ENCODE measurements at regions not wholly inside any gene's neighbourhood (a gene's known extent, or its start where the extent isn't known, plus 50 kb on each side); places are given as distances from the start of the nearest gene placed in this dataset.

DNA sequence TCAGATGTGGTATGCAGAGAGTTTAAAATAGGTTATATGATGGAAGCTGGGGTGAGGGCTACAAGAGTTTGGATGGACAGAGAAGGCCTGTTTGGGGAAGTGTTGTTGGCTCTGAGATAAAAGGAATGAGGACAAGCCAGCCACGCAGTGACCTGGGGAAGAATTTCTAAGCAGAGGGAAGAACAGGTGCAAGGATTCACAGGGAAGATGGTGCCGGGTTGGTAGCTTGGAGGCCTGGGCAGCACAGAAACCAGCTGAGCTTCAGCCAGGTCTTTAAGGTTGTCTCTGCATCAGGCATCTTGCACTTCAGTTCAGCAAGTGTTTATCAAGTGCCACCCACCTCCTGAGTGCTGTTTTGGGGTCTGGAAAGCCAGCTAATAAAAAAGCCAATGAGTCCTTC lies 1163.7 kb downstream of the AACS start:
- Histone ChIP-seq H3K36me3 (no peaks in the 10 kb centered on the region), H3K4me1 (ENCODE audit: low read depth) (no peaks in the 10 kb centered on the region), H3K4me3 (no peak overlapping the region), H3K9me3 (ENCODE audit: low read depth) (no peaks in the 10 kb centered on the region), H3K27ac (no peak overlapping the region), H3K27me3 (no peaks in the 10 kb centered on the region)
- no peak for DNase-seq (ENCODE audit: low read depth in 1 of 2, low spot score in 1 of 2)
- no peak for TF ChIP-seq CTCF (IDR thresholded peaks at IDR 0.05; ENCODE audit: low read depth, low read length)

DNA sequence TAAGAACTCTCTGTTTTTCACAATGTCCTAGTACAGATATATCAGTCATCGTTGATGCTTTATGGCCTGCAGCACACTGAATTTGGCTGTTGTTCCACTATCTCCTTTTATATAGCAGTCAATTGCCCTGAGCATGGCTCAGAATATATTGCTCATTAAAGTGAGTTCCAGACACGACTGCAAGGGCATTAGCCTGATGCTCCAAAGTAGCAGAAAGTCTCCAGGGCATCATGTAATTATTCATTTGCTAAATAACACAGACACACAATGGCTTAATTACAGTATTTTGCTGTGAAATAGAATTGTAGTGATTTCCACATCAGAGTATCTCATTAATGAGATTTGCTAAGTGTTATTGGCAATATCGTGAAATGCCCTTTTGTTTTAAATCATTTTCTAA lies 1167.5 kb downstream of the AACS start:
- Histone ChIP-seq H3K4me3 (no peak overlapping the region), H3K27ac (no peak overlapping the region), H3K27me3 (no peaks in the 10 kb centered on the region), H3K4me1 (ENCODE audit: low read depth) (no peaks in the 10 kb centered on the region), H3K36me3 (no peaks in the 10 kb centered on the region), H3K9me3 (ENCODE audit: low read depth) (no peaks in the 10 kb centered on the region)
- TF ChIP-seq CTCF (IDR thresholded peaks at IDR 0.05; ENCODE audit: low read depth, low read length): no peak
- DNase-seq (ENCODE audit: low read depth in 1 of 2, low spot score in 1 of 2): no peak

GRCh38 chr12:126233625-126234024 lies 1168.4 kb downstream of the AACS start:
- DNase-seq (ENCODE audit: low read depth in 1 of 2, low spot score in 1 of 2): peak in 1 of 2 donors; percentile 1
- no peaks in the 10 kb centered on the region for H3K4me1 ChIP-seq (ENCODE audit: low read depth)

DNA sequence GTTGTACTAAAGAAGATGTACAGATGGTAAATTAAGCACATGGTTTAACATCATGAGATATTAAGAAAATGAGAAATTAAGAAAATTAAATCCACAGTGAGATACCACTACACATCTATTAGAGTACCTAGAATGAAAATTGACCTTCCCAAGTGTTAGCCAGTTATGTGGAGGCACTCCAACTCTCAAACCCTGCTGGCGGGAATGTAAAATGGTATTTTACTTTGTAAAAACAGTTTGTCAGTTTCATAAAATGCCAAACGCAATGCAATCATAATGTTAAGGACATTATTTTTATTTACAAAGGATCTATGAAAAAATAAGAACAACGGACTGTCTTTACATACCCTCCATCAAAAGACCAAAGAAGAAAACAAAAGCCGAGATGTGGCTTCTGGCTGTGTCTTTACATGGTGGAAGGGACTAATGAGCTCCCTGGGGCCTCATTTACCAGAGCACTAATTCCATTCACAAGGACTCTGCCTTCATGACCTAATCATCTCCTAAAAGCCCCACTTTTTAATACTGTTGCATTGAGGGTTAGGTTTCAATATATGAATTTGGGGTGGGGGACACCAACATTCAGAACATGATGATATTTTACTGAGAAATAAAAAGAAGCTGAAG lies 1178.7 kb downstream of the AACS start:
- Histone ChIP-seq H3K27ac (no peak overlapping the region), H3K27me3 (no peaks in the 10 kb centered on the region), H3K9me3 (ENCODE audit: low read depth) (no peaks in the 10 kb centered on the region), H3K4me1 (ENCODE audit: low read depth) (no peaks in the 10 kb centered on the region), H3K4me3 (no peak overlapping the region), H3K36me3 (no peaks in the 10 kb centered on the region)
- DNase-seq (ENCODE audit: low read depth in 1 of 2, low spot score in 1 of 2): no peak
- TF ChIP-seq CTCF (IDR thresholded peaks at IDR 0.05; ENCODE audit: low read depth, low read length): no peak

More at GRCh38 chr12:126233625-126234024, 1168.4 kb downstream of the AACS start:
- Histone ChIP-seq H3K9me3 (ENCODE audit: low read depth) (no peaks in the 10 kb centered on the region), H3K36me3 (no peaks in the 10 kb centered on the region), H3K27me3 (no peaks in the 10 kb centered on the region), H3K27ac (no peak overlapping the region), H3K4me3 (no peak overlapping the region)
- TF ChIP-seq CTCF (IDR thresholded peaks at IDR 0.05; ENCODE audit: low read depth, low read length): no peak

DNA sequence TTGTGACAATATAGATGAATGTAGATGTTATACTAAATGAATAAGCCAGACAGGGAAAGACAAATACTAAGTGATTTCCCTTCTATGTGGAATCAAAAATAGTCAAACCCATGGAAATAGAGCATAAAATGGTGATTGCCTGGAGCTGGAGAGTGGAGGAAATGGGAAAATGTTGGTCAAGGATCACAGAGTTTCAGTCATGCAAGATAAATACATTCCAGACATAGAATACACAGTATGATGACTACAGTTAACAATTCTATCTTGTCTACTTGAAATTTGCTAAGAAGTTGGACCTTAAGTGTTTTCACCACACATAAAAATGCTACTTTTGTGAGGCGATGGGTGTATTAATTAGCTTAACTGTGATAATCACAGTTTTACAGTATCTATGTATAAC lies 1182.7 kb downstream of the AACS start:
- Histone ChIP-seq H3K36me3 (no peaks in the 10 kb centered on the region), H3K9me3 (ENCODE audit: low read depth) (no peaks in the 10 kb centered on the region), H3K27me3 (no peaks in the 10 kb centered on the region), H3K27ac (no peak overlapping the region), H3K4me1 (ENCODE audit: low read depth) (no peaks in the 10 kb centered on the region), H3K4me3 (no peak overlapping the region)
- TF ChIP-seq CTCF (IDR thresholded peaks at IDR 0.05; ENCODE audit: low read depth, low read length): no peak
- no peak for DNase-seq (ENCODE audit: low read depth in 1 of 2, low spot score in 1 of 2)
